GM06990 (cell line): ENCODE measurements at regions not wholly inside any gene's neighbourhood (a gene's known extent, or its start where the extent isn't known, plus 50 kb on each side); places are given as distances from the start of the nearest gene placed in this dataset.

Experiments
- DNase-seq: peaks from one replicate; pipeline ENCODE4 v3.0.0-alpha.2; 2011; ENCODE audit not compliant: insufficient read length; ENCODE audit errors: extremely low read depth
- H3K27me3 ChIP-seq: replicated peaks from 2 replicates; pipeline ENCODE4 v1.6.0; 2011; ENCODE audit warnings: low read length; ENCODE audit not compliant: control insufficient read depth, insufficient read depth
- H3K36me3 ChIP-seq: 2 replicates; pipeline ENCODE4 v1.5.1; 2011; ENCODE audit warnings: low read length; ENCODE audit not compliant: control insufficient read depth, insufficient read depth
- H3K4me3 ChIP-seq: replicated peaks from 2 replicates; pipeline ENCODE4 v1.5.1; 2011; ENCODE audit warnings: low read depth, mild to moderate bottlenecking, control low read depth, low read length
- CTCF ChIP-seq: IDR thresholded peaks from 2 replicates; pipeline ENCODE4 v1.5.1; 2011; ENCODE audit warnings: low read length, control low read depth, mild to moderate bottlenecking, inconsistent platforms; ENCODE audit not compliant: insufficient read depth, poor library complexity, severe bottlenecking

- DNase-seq, result no peak
- TF ChIP-seq CTCF, result no peak
- Histone ChIP-seq H3K36me3 (no peaks in the 10 kb centered on the region), H3K4me3 (no peak overlapping the region), H3K27me3 (peaks cover 1% of the 10 kb centered on the region; the same call in 1 of the 2 replicates)
These were observed 115.4 kb downstream of the UTP18 start for GRCh38 chr17:51375771-51376170.

GRCh38 chr17:51376739-51377138 lies 116.4 kb downstream of the UTP18 start:
- Histone ChIP-seq H3K4me3 (no peak overlapping the region), H3K36me3 (no peaks in the 10 kb centered on the region), H3K27me3 (peaks cover 1% of the 10 kb centered on the region; the same call in 1 of the 2 replicates)
- DNase-seq, result no peak
- no peak for TF ChIP-seq CTCF

- Histone ChIP-seq H3K27me3 (peaks cover 1% of the 10 kb centered on the region; the same call in 1 of the 2 replicates), H3K36me3 (no peaks in the 10 kb centered on the region), H3K4me3 (no peak overlapping the region)
- TF ChIP-seq CTCF, result no peak
- no peak for DNase-seq
These were observed 120.9 kb downstream of the UTP18 start for GRCh38 chr17:51381262-51381661.

GRCh38 chr17:51385208-51385607 lies 124.9 kb downstream of the UTP18 start:
- no peak overlapping the region for H3K4me3 ChIP-seq
- H3K36me3 ChIP-seq, result no peaks in the 10 kb centered on the region
- no peak for TF ChIP-seq CTCF
- H3K27me3 ChIP-seq, result no peaks in the 10 kb centered on the region; the same call in 1 of the 2 replicates
- DNase-seq, result no peak

- Histone ChIP-seq H3K4me3 (no peak overlapping the region), H3K36me3 (no peaks in the 10 kb centered on the region), H3K27me3 (no peaks in the 10 kb centered on the region)
- no peak for TF ChIP-seq CTCF
- no peak for DNase-seq
These were observed 127.2 kb downstream of the UTP18 start for GRCh38 chr17:51387582-51387981.

- no peaks in the 10 kb centered on the region for H3K27me3 ChIP-seq
- H3K36me3 ChIP-seq, result no peaks in the 10 kb centered on the region
- no peak for TF ChIP-seq CTCF
- H3K4me3 ChIP-seq, result no peak overlapping the region
- DNase-seq, result no peak
These were observed 127.6 kb downstream of the UTP18 start for GRCh38 chr17:51387986-51388385.
